Lower leg skin (tissue), 4 donors: ENCODE measurements at regions not wholly inside any gene's neighbourhood (a gene's known extent, or its start where the extent isn't known, plus 50 kb on each side); places are given as distances from the start of the nearest gene placed in this dataset.
"Not testable (repeated sequence)": the region's sequence is repeated elsewhere in the genome, so short reads cannot be mapped to it uniquely, and the experiment has no call there.

Source experiments
- DNase-seq, 2 donors: peaks; one replicate each; pipeline ENCODE4 v3.0.0-alpha.2; 2019; ENCODE audit warnings: low spot score in 2 of 2
- H3K4me3 ChIP-seq: fragments of 200-600 bp; sonication (generic); 2 replicates; pipeline ENCODE4 v1.5.1; 2017; ENCODE audit warnings: mild to moderate bottlenecking, low read depth; ENCODE audit not compliant: poor library complexity, severe bottlenecking
- POLR2A ChIP-seq, 2 donors: fragments of 450-650 bp; IDR thresholded peaks; one replicate each; pipeline ENCODE4 v1.6.1; 2016 to 2017; ENCODE audit warnings: antibody characterized with exemption in 2 of 2, mild to moderate bottlenecking in 1 of 2, moderate library complexity in 1 of 2
- WGBS, 2 donors: methylation state at CpG; one replicate each; pipeline ENCODE4 v1.1.5; 2018; 5-methylcytosine and 5-hydroxymethylcytosine counted together
- intact Hi-C: fragments of 100-400 bp; cut with DNase I; formaldehyde crosslinking; loops from one replicate; pipeline ENCODE4 v1.15.0; 2023; ENCODE audit warnings: low total_unique reads
- TF ChIP-seq, protein P1 (sequence below), 3 donors: fragments of 450-650 bp; IDR thresholded peaks; one replicate each; pipeline ENCODE4 v1.5.1; 2016; ENCODE audit warnings: antibody characterized with exemption in 3 of 3, mild to moderate bottlenecking in 3 of 3, moderate library complexity in 2 of 3

DNA sequence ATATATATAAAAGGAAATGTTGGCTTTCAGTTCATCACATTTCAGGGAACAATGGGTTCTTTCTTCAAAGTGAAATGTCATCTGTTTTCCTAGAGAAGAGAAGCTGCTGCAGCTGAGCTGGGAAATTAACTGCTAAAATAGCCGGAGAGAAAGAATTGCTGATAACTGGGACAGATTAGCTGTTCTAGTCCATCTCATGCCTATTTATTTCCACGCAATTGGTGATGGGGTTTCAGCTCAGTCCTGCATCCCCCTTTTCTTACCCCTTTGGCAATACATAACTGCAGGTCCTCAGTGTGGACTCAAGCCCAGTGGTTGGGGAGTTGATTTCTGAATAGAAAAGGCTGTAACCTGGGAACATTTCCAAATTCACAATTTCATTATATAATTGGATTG lies 436.9 kb upstream of the TMEM132C start:
- WGBS, 2 donors, result 48 to 62% methylated on average over 2 of the region's 2 CpGs
- no peak overlapping the region for H3K4me3 ChIP-seq
- intact Hi-C loops, result no loop called here
- DNase-seq, result no peak
- no peak for TF ChIP-seq POLR2A (IDR thresholded peaks at IDR 0.05)
- TF ChIP-seq, protein P1, sequence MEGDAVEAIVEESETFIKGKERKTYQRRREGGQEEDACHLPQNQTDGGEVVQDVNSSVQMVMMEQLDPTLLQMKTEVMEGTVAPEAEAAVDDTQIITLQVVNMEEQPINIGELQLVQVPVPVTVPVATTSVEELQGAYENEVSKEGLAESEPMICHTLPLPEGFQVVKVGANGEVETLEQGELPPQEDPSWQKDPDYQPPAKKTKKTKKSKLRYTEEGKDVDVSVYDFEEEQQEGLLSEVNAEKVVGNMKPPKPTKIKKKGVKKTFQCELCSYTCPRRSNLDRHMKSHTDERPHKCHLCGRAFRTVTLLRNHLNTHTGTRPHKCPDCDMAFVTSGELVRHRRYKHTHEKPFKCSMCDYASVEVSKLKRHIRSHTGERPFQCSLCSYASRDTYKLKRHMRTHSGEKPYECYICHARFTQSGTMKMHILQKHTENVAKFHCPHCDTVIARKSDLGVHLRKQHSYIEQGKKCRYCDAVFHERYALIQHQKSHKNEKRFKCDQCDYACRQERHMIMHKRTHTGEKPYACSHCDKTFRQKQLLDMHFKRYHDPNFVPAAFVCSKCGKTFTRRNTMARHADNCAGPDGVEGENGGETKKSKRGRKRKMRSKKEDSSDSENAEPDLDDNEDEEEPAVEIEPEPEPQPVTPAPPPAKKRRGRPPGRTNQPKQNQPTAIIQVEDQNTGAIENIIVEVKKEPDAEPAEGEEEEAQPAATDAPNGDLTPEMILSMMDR (IDR thresholded peaks at IDR 0.05), result no peak

DNA sequence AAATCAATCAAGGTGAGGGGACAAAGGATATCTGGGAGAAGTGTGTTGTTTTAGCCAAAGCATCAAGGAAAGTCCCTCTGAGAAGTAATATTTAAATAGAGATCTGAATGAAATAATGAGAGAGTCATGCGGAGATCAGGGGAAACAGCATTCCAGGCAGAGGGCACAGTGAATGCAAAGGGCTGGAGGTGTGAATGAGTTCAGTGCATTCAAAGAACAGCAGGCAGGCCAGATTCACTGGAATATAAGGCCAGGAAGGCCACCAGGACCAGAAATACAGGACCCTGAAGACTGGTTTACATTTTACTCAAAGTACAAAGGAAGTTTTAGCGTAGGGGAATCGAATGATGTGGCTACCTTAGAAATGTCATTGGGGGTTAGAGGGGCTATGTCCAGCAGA lies 436.2 kb upstream of the TMEM132C start:
- no peak for DNase-seq
- TF ChIP-seq POLR2A (IDR thresholded peaks at IDR 0.05), result no peak
- TF ChIP-seq, protein P1 (IDR thresholded peaks at IDR 0.05), result no peak
- no peak overlapping the region for H3K4me3 ChIP-seq
- intact Hi-C loops, result no loop called here
- 90 to 97% methylated on average over 3 of the region's 3 CpGs for WGBS, 2 donors

DNA sequence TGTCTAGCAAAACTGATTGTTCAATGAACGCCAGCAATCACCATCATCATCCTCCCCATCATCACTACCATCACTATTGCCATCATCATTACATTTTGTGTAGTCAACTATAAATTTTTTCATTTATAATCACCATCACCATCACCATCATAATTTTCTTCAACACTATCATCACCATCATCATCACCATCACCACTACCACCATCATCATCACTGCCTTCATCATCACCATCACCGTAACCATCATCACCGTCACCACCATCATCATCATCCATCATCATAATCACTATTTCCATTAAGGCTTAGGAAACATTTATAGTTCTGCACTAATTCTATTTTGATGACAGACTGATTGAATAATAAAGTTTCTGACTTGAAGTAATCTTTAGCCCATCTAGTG lies 434.8 kb upstream of the TMEM132C start:
- DNase-seq, result no peak
- no peak overlapping the region for H3K4me3 ChIP-seq
- WGBS, 2 donors, result 97 to 99% methylated on average over 3 of the region's 3 CpGs
- TF ChIP-seq, protein P1 (IDR thresholded peaks at IDR 0.05), result no peak
- TF ChIP-seq POLR2A (IDR thresholded peaks at IDR 0.05), result no peak
- intact Hi-C loops, result no loop called here

DNA sequence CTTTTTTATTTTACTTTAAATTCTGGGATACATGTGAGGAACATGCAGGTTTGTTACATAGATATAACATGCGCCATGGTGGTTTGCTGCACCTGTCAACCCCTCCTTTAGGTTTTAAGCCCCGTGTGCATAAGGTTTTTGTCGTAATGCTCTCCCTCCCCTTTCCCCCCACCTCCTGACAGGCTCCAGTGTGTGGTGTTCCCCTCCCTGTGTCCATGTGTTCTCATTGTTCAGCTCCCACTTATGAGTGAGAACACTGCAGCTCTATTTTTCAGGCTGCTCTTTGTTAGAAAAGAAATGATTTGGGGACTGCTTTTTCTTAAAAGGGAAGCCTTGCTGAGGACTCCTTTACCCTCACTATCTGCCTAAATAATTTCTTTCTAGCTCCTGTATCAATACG lies 430.2 kb upstream of the TMEM132C start:
- intact Hi-C loops, DNase-seq, H3K4me3 ChIP-seq: not testable (repeated sequence)
- 69 to 70% methylated on average over 4 of the region's 4 CpGs for WGBS, 2 donors

DNA sequence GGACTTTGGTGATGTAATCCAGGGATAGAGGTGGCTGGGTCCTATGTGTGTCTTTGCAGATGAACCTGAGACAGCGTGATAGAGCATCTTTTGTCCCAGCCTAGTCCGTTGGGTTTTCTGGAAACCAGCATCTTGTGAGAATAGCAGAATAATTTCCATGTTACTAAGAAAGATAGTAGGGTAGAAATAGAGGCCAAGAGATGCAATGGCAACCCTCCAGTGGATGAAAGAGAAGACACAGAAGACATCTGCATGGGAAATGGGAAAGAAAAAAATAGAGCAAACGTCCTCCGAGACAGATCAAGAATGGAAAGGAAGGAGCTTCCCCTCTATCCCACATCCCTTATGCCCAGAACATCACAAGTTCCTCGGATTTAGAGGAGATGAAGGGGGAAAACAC lies 409.3 kb upstream of the TMEM132C start:
- intact Hi-C loops, result no loop called here
- WGBS, 2 donors, result 82 to 83% methylated on average over 5 of the region's 5 CpGs
- no peak for TF ChIP-seq POLR2A (IDR thresholded peaks at IDR 0.05)
- TF ChIP-seq, protein P1 (IDR thresholded peaks at IDR 0.05), result no peak
- H3K4me3 ChIP-seq, result no peak overlapping the region
- no peak for DNase-seq

DNA sequence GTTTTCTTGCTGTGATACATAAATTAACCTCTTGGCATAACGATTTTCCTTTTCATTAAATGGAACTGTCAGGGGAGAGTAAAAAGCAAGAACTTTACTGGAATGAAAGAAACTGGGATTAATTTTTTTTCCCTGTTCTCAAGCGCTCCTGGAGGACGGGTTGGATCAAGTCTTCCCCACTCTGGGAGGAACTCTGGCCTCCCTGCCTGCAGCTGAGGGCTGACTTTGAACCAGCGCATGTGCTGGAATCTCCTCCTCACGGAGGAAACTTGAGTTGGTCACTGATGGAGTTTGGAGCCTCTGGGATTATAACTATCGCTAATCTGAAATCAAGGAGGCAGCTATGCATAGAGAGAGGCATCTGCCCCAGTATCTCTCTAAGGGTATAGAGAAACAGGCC lies 406.4 kb upstream of the TMEM132C start:
- TF ChIP-seq, protein P1 (IDR thresholded peaks at IDR 0.05), result no peak
- TF ChIP-seq POLR2A (IDR thresholded peaks at IDR 0.05), result no peak
- no peak overlapping the region for H3K4me3 ChIP-seq
- no peak for DNase-seq
- 57 to 65% methylated on average over 6 of the region's 6 CpGs for WGBS, 2 donors
- intact Hi-C loops, result no loop called here
